Liver (tissue), 7 donors: ENCODE measurements at regions not wholly inside any gene's neighbourhood (a gene's known extent, or its start where the extent isn't known, plus 50 kb on each side); places are given as distances from the start of the nearest gene placed in this dataset.

Experiments used
- DNase-seq: peaks from one replicate; pipeline ENCODE4 v3.0.0-alpha.2; 2017; ENCODE audit warnings: low spot score
- H3K27ac ChIP-seq, 2 donors: one replicate each; pipeline ENCODE4 v1.7.0; 2013; ENCODE audit warnings: inconsistent platforms in 2 of 2, low read length in 2 of 2, control low read depth in 1 of 2, low read depth in 1 of 2, mild to moderate bottlenecking in 1 of 2
- H3K27me3 ChIP-seq, 4 donors: one replicate each; pipeline versions ENCODE4 v1.6.1 to v1.7.0; 2013; ENCODE audit warnings: low read length in 3 of 4, inconsistent platforms in 1 of 4, mild to moderate bottlenecking in 1 of 4, moderate library complexity in 1 of 4; ENCODE audit not compliant: control insufficient read depth in 4 of 4, insufficient read depth in 4 of 4
- H3K36me3 ChIP-seq, 4 donors: one replicate each; pipeline versions ENCODE4 v1.6.1 to v1.7.0; 2013; ENCODE audit warnings: low read length in 3 of 4, mild to moderate bottlenecking in 3 of 4, low read depth in 1 of 4, moderate library complexity in 1 of 4; ENCODE audit not compliant: control insufficient read depth in 4 of 4, insufficient read depth in 3 of 4
- H3K4me1 ChIP-seq, 4 donors: one replicate each; pipeline versions ENCODE4 v1.6.1 to v1.7.0; 2013; ENCODE audit warnings: low read length in 3 of 4, mild to moderate bottlenecking in 3 of 4, moderate library complexity in 1 of 4; ENCODE audit not compliant: control insufficient read depth in 4 of 4, insufficient read depth in 4 of 4
- H3K4me3 ChIP-seq, 3 donors: one replicate each; pipeline versions ENCODE4 v1.6.1 to v1.7.0; 2013; ENCODE audit warnings: low read length in 3 of 3, control low read depth in 1 of 3, low read depth in 1 of 3, mild to moderate bottlenecking in 1 of 3
- H3K9ac ChIP-seq, 2 donors: one replicate each; pipeline ENCODE4 v1.7.0; 2013; ENCODE audit warnings: low read length in 2 of 2, mild to moderate bottlenecking in 2 of 2, moderate library complexity in 2 of 2, control low read depth in 1 of 2, low read depth in 1 of 2
- H3K9me3 ChIP-seq, 4 donors: one replicate each; pipeline versions ENCODE4 v1.6.1 to v1.7.0; 2013; ENCODE audit warnings: low read length in 3 of 4; ENCODE audit not compliant: control insufficient read depth in 4 of 4
- EGR1 ChIP-seq, 2 donors: IDR thresholded peaks; 2 replicates each; pipeline ENCODE4 v1.6.1; 2016 to 2018; ENCODE audit warnings: antibody characterized with exemption in 2 of 2, low read depth in 2 of 2
- HNF4G ChIP-seq: IDR thresholded peaks from 2 replicates; pipeline ENCODE4 v1.6.1; 2016; ENCODE audit warnings: antibody characterized with exemption
- RAD21 ChIP-seq, 2 donors: IDR thresholded peaks; 2 replicates each; pipeline ENCODE4 v1.6.1; 2016; ENCODE audit warnings: antibody characterized with exemption in 2 of 2, mild to moderate bottlenecking in 2 of 2
- RXRA ChIP-seq, 2 donors: IDR thresholded peaks; 2 replicates each; pipeline ENCODE4 v1.6.1; 2017 to 2018; ENCODE audit warnings: antibody characterized with exemption in 2 of 2, mild to moderate bottlenecking in 1 of 2
- TAF1 ChIP-seq: conservative IDR thresholded peaks from 2 replicates; pipeline ENCODE4 v1.6.1; 2016; ENCODE audit warnings: antibody characterized with exemption, mild to moderate bottlenecking
- YY1 ChIP-seq: IDR thresholded peaks from 2 replicates; pipeline ENCODE4 v1.6.1; 2016; ENCODE audit warnings: antibody characterized with exemption, mild to moderate bottlenecking
- ZBTB33 ChIP-seq: IDR thresholded peaks from 2 replicates; pipeline ENCODE4 v1.6.1; 2016; ENCODE audit warnings: antibody characterized with exemption
- WGBS: extraction: QIAGEN DNeasy Blood & Tissue Kit; methylation state at CpG from one replicate; pipeline ENCODE4 v1.1.7; 2013; 5-methylcytosine and 5-hydroxymethylcytosine counted together
- TF ChIP-seq, protein P1 (sequence below): IDR thresholded peaks from 2 replicates; pipeline ENCODE4 v1.6.1; 2016; ENCODE audit warnings: antibody characterized with exemption
- TF ChIP-seq, protein P2 (sequence below): IDR thresholded peaks from 2 replicates; pipeline ENCODE4 v1.6.1; 2016; ENCODE audit warnings: antibody characterized with exemption, mild to moderate bottlenecking
- donor health status: healthy.
- donor health status: healthy.
- donor health status: healthy.
- donor health status: healthy.

DNA sequence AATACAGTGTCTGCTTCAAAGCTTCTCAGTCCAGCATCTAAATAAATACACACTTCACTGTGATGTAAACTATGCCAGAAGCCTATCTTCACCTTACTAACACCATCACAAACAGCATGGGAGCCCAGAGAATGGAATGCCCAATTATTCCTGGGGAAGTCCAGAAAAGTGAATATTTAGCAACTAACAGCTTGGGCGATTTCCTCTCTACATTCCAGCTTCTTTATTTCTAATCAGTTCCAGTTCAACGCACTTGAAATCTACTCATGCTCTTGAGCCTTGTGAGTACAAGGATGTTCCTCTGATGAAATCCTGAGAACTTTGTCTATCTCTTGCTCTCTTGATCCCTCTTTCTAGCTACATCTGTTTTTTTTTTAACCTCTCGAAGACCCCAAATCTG lies 100.4 kb upstream of the C9orf72 start:
- 83% methylated on average over 3 of the region's 3 CpGs for WGBS
- DNase-seq: no peak
- TF ChIP-seq YY1: no peak
- no peak for TF ChIP-seq TAF1
- TF ChIP-seq EGR1 (IDR thresholded peaks at IDR 0.05; ENCODE audit: low read depth in 2 of 2): no peak
- peak; percentile 12 to 20 for TF ChIP-seq RXRA (IDR thresholded peaks at IDR 0.05)
- TF ChIP-seq ZBTB33: no peak
- Histone ChIP-seq H3K4me3 (no peak overlapping the region), H3K36me3 (no peaks in the 10 kb centered on the region), H3K4me1 (no peaks in the 10 kb centered on the region), H3K9ac (no peak overlapping the region), H3K9me3 (no peaks in the 10 kb centered on the region), H3K27me3 (no peaks in the 10 kb centered on the region), H3K27ac (no peak overlapping the region)

DNA sequence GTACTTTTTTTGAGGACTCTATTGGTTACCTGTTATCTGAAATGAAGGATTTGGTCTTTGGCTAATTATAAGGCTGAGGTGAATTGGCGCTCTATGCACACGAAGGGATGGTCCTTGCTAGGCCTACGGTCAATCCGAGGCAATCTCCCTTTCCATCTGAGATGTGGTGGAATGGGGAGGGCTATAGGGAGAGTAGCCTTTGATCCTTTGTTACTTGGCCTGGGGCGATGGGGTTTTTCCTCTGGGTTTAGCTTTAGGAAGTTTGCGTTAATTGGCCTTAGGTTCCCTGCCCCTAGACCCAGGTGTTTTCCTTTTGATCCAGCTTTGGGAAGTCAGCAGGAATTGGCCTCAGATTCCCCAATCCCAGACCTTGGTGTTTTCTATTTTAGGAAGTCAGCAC lies 102.1 kb upstream of the C9orf72 start:
- no peaks in the 10 kb centered on the region for H3K27me3 ChIP-seq
- TF ChIP-seq HNF4G: no peak
- no peak for TF ChIP-seq RAD21 (IDR thresholded peaks at IDR 0.05)
- TF ChIP-seq, protein P1, sequence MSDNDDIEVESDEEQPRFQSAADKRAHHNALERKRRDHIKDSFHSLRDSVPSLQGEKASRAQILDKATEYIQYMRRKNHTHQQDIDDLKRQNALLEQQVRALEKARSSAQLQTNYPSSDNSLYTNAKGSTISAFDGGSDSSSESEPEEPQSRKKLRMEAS: no peak
- TF ChIP-seq, protein P2, sequence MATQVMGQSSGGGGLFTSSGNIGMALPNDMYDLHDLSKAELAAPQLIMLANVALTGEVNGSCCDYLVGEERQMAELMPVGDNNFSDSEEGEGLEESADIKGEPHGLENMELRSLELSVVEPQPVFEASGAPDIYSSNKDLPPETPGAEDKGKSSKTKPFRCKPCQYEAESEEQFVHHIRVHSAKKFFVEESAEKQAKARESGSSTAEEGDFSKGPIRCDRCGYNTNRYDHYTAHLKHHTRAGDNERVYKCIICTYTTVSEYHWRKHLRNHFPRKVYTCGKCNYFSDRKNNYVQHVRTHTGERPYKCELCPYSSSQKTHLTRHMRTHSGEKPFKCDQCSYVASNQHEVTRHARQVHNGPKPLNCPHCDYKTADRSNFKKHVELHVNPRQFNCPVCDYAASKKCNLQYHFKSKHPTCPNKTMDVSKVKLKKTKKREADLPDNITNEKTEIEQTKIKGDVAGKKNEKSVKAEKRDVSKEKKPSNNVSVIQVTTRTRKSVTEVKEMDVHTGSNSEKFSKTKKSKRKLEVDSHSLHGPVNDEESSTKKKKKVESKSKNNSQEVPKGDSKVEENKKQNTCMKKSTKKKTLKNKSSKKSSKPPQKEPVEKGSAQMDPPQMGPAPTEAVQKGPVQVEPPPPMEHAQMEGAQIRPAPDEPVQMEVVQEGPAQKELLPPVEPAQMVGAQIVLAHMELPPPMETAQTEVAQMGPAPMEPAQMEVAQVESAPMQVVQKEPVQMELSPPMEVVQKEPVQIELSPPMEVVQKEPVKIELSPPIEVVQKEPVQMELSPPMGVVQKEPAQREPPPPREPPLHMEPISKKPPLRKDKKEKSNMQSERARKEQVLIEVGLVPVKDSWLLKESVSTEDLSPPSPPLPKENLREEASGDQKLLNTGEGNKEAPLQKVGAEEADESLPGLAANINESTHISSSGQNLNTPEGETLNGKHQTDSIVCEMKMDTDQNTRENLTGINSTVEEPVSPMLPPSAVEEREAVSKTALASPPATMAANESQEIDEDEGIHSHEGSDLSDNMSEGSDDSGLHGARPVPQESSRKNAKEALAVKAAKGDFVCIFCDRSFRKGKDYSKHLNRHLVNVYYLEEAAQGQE: no peak
- TF ChIP-seq ZBTB33: no peak
- H3K4me1 ChIP-seq: no peaks in the 10 kb centered on the region
- H3K9me3 ChIP-seq: no peaks in the 10 kb centered on the region
- no peak overlapping the region for H3K4me3 ChIP-seq
- no peak for DNase-seq
- no peak overlapping the region for H3K27ac ChIP-seq
- no peak overlapping the region for H3K9ac ChIP-seq
- H3K36me3 ChIP-seq: no peaks in the 10 kb centered on the region
- 97% methylated on average over 6 of the region's 6 CpGs for WGBS

DNA sequence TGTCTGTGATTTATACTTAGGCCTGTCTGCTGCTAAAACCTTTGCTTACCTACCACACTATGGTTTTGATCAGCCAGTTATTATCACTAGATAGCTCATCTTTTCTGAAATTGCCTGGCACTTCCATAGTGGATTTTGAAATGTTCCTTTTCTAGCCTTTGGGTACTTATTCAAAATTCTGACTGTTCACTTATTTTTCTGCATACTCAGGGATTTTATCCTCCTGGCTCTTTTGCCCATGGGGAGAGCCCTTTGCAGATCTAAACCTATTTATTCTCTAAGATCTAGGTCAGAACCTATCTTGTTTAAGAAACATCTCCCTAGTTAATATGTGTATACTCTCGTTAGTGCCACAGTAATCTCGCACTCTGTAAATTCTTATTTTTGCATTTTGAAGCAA lies 103.5 kb upstream of the C9orf72 start:
- 93% methylated on average over 2 of the region's 2 CpGs for WGBS
- TF ChIP-seq RXRA (IDR thresholded peaks at IDR 0.05): no peak

More for the DNA sequence above, 103.5 kb upstream of the C9orf72 start:
- no peaks in the 10 kb centered on the region for H3K9me3 ChIP-seq
- H3K4me1 ChIP-seq: no peaks in the 10 kb centered on the region
- no peak for DNase-seq
- no peak overlapping the region for H3K27ac ChIP-seq
- H3K4me3 ChIP-seq: no peak overlapping the region
- no peak overlapping the region for H3K9ac ChIP-seq
- H3K27me3 ChIP-seq: no peaks in the 10 kb centered on the region
- H3K36me3 ChIP-seq: no peaks in the 10 kb centered on the region
